Neural cell (in vitro differentiated cells): ENCODE measurements at regions not wholly inside any gene's neighbourhood (a gene's known extent, or its start where the extent isn't known, plus 50 kb on each side); places are given as distances from the start of the nearest gene placed in this dataset.

Experiments
- EP300 ChIP-seq: fragments of 450-650 bp; conservative IDR thresholded peaks from 2 replicates; pipeline ENCODE4 v1.6.1; 2014; ENCODE audit warnings: antibody characterized with exemption, mild to moderate bottlenecking, moderate library complexity; ENCODE audit not compliant: poor library complexity, severe bottlenecking
- EZH2 ChIP-seq: fragments of 200-600, 300-800 bp; shearing (Covaris generic), sonication (generic); IDR thresholded peaks from 2 replicates; pipeline ENCODE4 v1.6.1; 2014; ENCODE audit warnings: antibody characterized with exemption, low read length, borderline replicate concordance, mild to moderate bottlenecking; ENCODE audit not compliant: insufficient read depth, poor library complexity, severe bottlenecking
- POLR2AphosphoS5 ChIP-seq: IDR thresholded peaks from 2 replicates; pipeline ENCODE4 v1.6.1; 2012
- SMC3 ChIP-seq: fragments of 450-650 bp; conservative IDR thresholded peaks from 2 replicates; pipeline ENCODE4 v1.6.1; 2014; ENCODE audit warnings: antibody characterized with exemption, mild to moderate bottlenecking, moderate library complexity; ENCODE audit not compliant: poor library complexity
- TAF1 ChIP-seq: IDR thresholded peaks from 2 replicates; pipeline ENCODE4 v1.6.1; 2012; ENCODE audit warnings: low read depth
- TF ChIP-seq, protein P1 (sequence below): fragments of 450-650 bp; IDR thresholded peaks from 2 replicates; pipeline ENCODE4 v1.5.1; 2014; ENCODE audit warnings: antibody characterized with exemption, mild to moderate bottlenecking, moderate library complexity; ENCODE audit not compliant: poor library complexity, severe bottlenecking
- TF ChIP-seq, protein P2 (sequence below): IDR thresholded peaks from 2 replicates; pipeline ENCODE4 v1.6.1; 2012; ENCODE audit warnings: borderline replicate concordance

DNA sequence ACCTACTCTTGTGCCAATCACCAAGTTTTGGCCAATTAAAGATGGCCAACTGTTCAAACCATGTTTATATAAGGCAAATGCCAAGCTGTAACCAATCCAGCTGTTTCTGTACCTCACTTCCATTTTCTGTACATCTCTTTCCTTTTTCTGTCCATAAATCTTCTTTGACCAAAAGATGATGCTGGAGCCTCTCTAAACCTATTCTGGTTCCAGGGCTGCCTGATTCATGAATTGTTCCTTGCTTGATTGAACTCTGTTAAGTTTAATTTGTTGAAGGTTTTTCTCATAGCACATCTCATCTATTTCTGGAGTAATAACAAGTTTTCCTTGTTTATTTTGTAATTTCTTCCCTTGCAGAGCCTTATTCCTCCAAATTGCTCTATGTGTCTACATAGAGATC, 115.3 kb upstream of the SMAD3 start:
- TF ChIP-seq, protein P1, sequence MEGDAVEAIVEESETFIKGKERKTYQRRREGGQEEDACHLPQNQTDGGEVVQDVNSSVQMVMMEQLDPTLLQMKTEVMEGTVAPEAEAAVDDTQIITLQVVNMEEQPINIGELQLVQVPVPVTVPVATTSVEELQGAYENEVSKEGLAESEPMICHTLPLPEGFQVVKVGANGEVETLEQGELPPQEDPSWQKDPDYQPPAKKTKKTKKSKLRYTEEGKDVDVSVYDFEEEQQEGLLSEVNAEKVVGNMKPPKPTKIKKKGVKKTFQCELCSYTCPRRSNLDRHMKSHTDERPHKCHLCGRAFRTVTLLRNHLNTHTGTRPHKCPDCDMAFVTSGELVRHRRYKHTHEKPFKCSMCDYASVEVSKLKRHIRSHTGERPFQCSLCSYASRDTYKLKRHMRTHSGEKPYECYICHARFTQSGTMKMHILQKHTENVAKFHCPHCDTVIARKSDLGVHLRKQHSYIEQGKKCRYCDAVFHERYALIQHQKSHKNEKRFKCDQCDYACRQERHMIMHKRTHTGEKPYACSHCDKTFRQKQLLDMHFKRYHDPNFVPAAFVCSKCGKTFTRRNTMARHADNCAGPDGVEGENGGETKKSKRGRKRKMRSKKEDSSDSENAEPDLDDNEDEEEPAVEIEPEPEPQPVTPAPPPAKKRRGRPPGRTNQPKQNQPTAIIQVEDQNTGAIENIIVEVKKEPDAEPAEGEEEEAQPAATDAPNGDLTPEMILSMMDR = no peak
- TF ChIP-seq SMC3 (no peak), POLR2AphosphoS5 (no peak), TAF1 (no peak), EP300 (no peak), EZH2 (no peak)
- TF ChIP-seq, protein P2, sequence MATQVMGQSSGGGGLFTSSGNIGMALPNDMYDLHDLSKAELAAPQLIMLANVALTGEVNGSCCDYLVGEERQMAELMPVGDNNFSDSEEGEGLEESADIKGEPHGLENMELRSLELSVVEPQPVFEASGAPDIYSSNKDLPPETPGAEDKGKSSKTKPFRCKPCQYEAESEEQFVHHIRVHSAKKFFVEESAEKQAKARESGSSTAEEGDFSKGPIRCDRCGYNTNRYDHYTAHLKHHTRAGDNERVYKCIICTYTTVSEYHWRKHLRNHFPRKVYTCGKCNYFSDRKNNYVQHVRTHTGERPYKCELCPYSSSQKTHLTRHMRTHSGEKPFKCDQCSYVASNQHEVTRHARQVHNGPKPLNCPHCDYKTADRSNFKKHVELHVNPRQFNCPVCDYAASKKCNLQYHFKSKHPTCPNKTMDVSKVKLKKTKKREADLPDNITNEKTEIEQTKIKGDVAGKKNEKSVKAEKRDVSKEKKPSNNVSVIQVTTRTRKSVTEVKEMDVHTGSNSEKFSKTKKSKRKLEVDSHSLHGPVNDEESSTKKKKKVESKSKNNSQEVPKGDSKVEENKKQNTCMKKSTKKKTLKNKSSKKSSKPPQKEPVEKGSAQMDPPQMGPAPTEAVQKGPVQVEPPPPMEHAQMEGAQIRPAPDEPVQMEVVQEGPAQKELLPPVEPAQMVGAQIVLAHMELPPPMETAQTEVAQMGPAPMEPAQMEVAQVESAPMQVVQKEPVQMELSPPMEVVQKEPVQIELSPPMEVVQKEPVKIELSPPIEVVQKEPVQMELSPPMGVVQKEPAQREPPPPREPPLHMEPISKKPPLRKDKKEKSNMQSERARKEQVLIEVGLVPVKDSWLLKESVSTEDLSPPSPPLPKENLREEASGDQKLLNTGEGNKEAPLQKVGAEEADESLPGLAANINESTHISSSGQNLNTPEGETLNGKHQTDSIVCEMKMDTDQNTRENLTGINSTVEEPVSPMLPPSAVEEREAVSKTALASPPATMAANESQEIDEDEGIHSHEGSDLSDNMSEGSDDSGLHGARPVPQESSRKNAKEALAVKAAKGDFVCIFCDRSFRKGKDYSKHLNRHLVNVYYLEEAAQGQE = no peak
